Fibroblast of mammary gland (primary cell): ENCODE measurements at regions not wholly inside any gene's neighbourhood (a gene's known extent, or its start where the extent isn't known, plus 50 kb on each side); places are given as distances from the start of the nearest gene placed in this dataset.

Experiments
- DNase-seq: peaks from one replicate; pipeline ENCODE4 v3.0.0-alpha.2; 2010; ENCODE audit warnings: low read depth
- H3K4me3 ChIP-seq: 2 replicates; pipeline ENCODE4 v1.5.1; 2011; ENCODE audit warnings: low read depth, mild to moderate bottlenecking, low read length, moderate library complexity; ENCODE audit not compliant: control insufficient read depth
- TF ChIP-seq, protein P1 (sequence below): conservative IDR thresholded peaks from 2 replicates; pipeline ENCODE4 v1.5.1; 2011; ENCODE audit warnings: low read depth, low read length, inconsistent platforms; ENCODE audit not compliant: control insufficient read depth, insufficient read depth

GRCh38 chr3:107028086-107028485 lies 349.2 kb upstream of the CCDC54 start:
- TF ChIP-seq, protein P1, sequence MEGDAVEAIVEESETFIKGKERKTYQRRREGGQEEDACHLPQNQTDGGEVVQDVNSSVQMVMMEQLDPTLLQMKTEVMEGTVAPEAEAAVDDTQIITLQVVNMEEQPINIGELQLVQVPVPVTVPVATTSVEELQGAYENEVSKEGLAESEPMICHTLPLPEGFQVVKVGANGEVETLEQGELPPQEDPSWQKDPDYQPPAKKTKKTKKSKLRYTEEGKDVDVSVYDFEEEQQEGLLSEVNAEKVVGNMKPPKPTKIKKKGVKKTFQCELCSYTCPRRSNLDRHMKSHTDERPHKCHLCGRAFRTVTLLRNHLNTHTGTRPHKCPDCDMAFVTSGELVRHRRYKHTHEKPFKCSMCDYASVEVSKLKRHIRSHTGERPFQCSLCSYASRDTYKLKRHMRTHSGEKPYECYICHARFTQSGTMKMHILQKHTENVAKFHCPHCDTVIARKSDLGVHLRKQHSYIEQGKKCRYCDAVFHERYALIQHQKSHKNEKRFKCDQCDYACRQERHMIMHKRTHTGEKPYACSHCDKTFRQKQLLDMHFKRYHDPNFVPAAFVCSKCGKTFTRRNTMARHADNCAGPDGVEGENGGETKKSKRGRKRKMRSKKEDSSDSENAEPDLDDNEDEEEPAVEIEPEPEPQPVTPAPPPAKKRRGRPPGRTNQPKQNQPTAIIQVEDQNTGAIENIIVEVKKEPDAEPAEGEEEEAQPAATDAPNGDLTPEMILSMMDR, result no peak
- DNase-seq, result no peak

GRCh38 chr3:107028626-107029025 lies 348.6 kb upstream of the CCDC54 start:
- no peak for DNase-seq
- no peak overlapping the region for H3K4me3 ChIP-seq
- TF ChIP-seq, protein P1, result no peak

More at GRCh38 chr3:107028086-107028485, 349.2 kb upstream of the CCDC54 start:
- H3K4me3 ChIP-seq, result no peak overlapping the region

GRCh38 chr3:107032111-107032510 lies 345.1 kb upstream of the CCDC54 start:
- DNase-seq, result no peak
- no peak overlapping the region for H3K4me3 ChIP-seq
- TF ChIP-seq, protein P1, result no peak

GRCh38 chr3:107034142-107034541 lies 343.1 kb upstream of the CCDC54 start:
- TF ChIP-seq, protein P1, result no peak
- DNase-seq, result no peak
- H3K4me3 ChIP-seq, result no peak overlapping the region

- TF ChIP-seq, protein P1, result no peak
- DNase-seq, result no peak
- H3K4me3 ChIP-seq, result no peak overlapping the region
Observed at GRCh38 chr3:107035176-107035575, 342.1 kb upstream of the CCDC54 start.

- no peak overlapping the region for H3K4me3 ChIP-seq
- no peak for DNase-seq
- TF ChIP-seq, protein P1, result no peak
Observed at GRCh38 chr3:107044677-107045076, 332.6 kb upstream of the CCDC54 start.

- no peak overlapping the region for H3K4me3 ChIP-seq
- TF ChIP-seq, protein P1, result no peak
- no peak for DNase-seq
Observed at GRCh38 chr3:107045791-107046190, 331.4 kb upstream of the CCDC54 start.
